GM19467 (cell line): ENCODE measurements at regions not wholly inside any gene's neighbourhood (a gene's known extent, or its start where the extent isn't known, plus 50 kb on each side); places are given as distances from the start of the nearest gene placed in this dataset.
A peak's percentile ranks its signal among the peaks of the same experiment; 100 is the strongest.

Experiments
- ATAC-seq: cut with Tn5 transposase; IDR thresholded peaks from one replicate; pipeline ENCODE4 v1.9.1; 2021; ENCODE audit warnings: mild to moderate bottlenecking, moderate library complexity; ENCODE audit not compliant: unreplicated experiment

- no peak for ATAC-seq
These were observed 163.3 kb upstream of the IL12A start for GRCh38 chr3:159825216-159825854.

- ATAC-seq, result no peak
These were observed 160.1 kb upstream of the IL12A start for GRCh38 chr3:159828542-159828943.

- no peak for ATAC-seq
These were observed 159.6 kb upstream of the IL12A start for GRCh38 chr3:159829056-159829455.

GRCh38 chr3:159829539-159830227, 159.0 kb upstream of the IL12A start:
- ATAC-seq, result no peak

GRCh38 chr3:159830523-159831154, 158.0 kb upstream of the IL12A start:
- no peak for ATAC-seq

- peak; percentile 38 for ATAC-seq
These were observed 157.2 kb upstream of the IL12A start for GRCh38 chr3:159831466-159831865.

- ATAC-seq, result peak; percentile 94
These were observed 156.6 kb upstream of the IL12A start for GRCh38 chr3:159832024-159832423.

- no peak for ATAC-seq
These were observed 153.5 kb upstream of the IL12A start for GRCh38 chr3:159835126-159835525.

- ATAC-seq, result no peak
These were observed 150.9 kb upstream of the IL12A start for GRCh38 chr3:159837725-159838124.

GRCh38 chr3:159838938-159839337, 149.7 kb upstream of the IL12A start:
- ATAC-seq, result no peak

- no peak for ATAC-seq
These were observed 148.9 kb upstream of the IL12A start, which contains the start of gene SCHIP1 for GRCh38 chr3:159839561-159840379. Gene SCHIP1 (plus strand): TSS chr3:159839861.

- no peak for ATAC-seq
These were observed 147.8 kb upstream of the IL12A start for GRCh38 chr3:159840703-159841299.

GRCh38 chr3:159841766-159842165, 146.9 kb upstream of the IL12A start:
- ATAC-seq, result no peak

GRCh38 chr3:159843840-159844730, 144.6 kb upstream of the IL12A start:
- no peak for ATAC-seq

GRCh38 chr3:159844801-159845261, 143.8 kb upstream of the IL12A start:
- no peak for ATAC-seq

GRCh38 chr3:159845737-159846136, 142.9 kb upstream of the IL12A start:
- ATAC-seq, result no peak

- ATAC-seq, result no peak
These were observed 142.4 kb upstream of the IL12A start for GRCh38 chr3:159846255-159846654.

GRCh38 chr3:159848348-159849118, 140.1 kb upstream of the IL12A start:
- no peak for ATAC-seq

- ATAC-seq, result no peak
These were observed 138.2 kb upstream of the IL12A start for GRCh38 chr3:159850481-159850880.
